ENCODE measurements at regions not wholly inside any gene's neighbourhood (a gene's known extent, or its start where the extent isn't known, plus 50 kb on each side); places are given as distances from the start of the nearest gene placed in this dataset.

DNA sequence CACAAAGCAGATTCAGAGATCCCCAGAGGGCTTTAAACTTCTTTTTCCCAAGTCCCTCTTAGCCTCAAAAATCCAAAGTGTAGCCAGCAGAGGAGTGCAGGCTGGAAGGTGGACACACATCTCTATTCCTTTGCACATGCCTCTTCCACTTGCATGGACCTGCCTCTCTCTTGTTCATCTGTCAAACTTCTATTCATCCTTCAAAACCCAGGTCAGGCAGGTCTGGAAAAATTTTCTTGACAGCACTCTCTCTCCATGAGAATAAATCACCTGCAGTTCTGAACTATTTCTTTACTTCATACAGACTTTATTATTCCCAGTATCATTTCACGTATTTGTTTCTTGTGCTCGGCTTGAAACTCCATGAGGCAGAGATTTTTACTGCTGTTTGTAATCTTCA lies 127.5 kb downstream of the SS18 start:
- Histone ChIP-seq H3K36me3 (ENCODE audit: insufficient read depth, low read length) (no peaks in the 10 kb centered on the region), H3K4me1 (ENCODE audit: control insufficient read depth, insufficient read depth, low read length) (no peaks in the 10 kb centered on the region), H3K9me3 (replicated peaks; ENCODE audit: low read length) (no peaks in the 10 kb centered on the region), H3K4me2 (ENCODE audit: low read length) (no peak overlapping the region), H3K4me3 (ENCODE audit: low read length) (no peak overlapping the region), H3K27me3 (ENCODE audit: control insufficient read depth, insufficient read depth, low read length) (peaks cover 14% of the 10 kb centered on the region), H3K9ac (ENCODE audit: low read depth, low read length) (no peak overlapping the region)

- Histone ChIP-seq H3K27me3 (ENCODE audit: control insufficient read depth, insufficient read depth, low read length) (peaks cover 14% of the 10 kb centered on the region), H3K4me1 (ENCODE audit: control insufficient read depth, insufficient read depth, low read length) (no peaks in the 10 kb centered on the region), H3K9ac (ENCODE audit: low read depth, low read length) (no peak overlapping the region), H3K4me2 (ENCODE audit: low read length) (no peak overlapping the region), H3K36me3 (ENCODE audit: insufficient read depth, low read length) (no peaks in the 10 kb centered on the region), H3K9me3 (replicated peaks; ENCODE audit: low read length) (no peaks in the 10 kb centered on the region), H3K4me3 (ENCODE audit: low read length) (no peak overlapping the region)
Observed at GRCh38 chr18:25962176-25962575, 128.2 kb downstream of the SS18 start.

GRCh38 chr18:25957017-25957416 lies 133.4 kb downstream of the SS18 start:
- Histone ChIP-seq H3K27me3 (ENCODE audit: control insufficient read depth, insufficient read depth, low read length) (peaks cover under 1% of the 10 kb centered on the region), H3K4me1 (ENCODE audit: control insufficient read depth, insufficient read depth, low read length) (no peaks in the 10 kb centered on the region), H3K4me3 (ENCODE audit: low read length) (no peak overlapping the region), H3K9ac (ENCODE audit: low read depth, low read length) (no peak overlapping the region), H3K4me2 (ENCODE audit: low read length) (no peak overlapping the region), H3K36me3 (ENCODE audit: insufficient read depth, low read length) (no peaks in the 10 kb centered on the region), H3K9me3 (replicated peaks; ENCODE audit: low read length) (no peaks in the 10 kb centered on the region)

GRCh38 chr18:25953111-25953510 lies 137.3 kb downstream of the SS18 start:
- H3K4me1 ChIP-seq (ENCODE audit: control insufficient read depth, insufficient read depth, low read length): no peaks in the 10 kb centered on the region
- no peak overlapping the region for H3K4me2 ChIP-seq (ENCODE audit: low read length)
- no peaks in the 10 kb centered on the region for H3K9me3 ChIP-seq (replicated peaks; ENCODE audit: low read length)
- H3K4me3 ChIP-seq (ENCODE audit: low read length): no peak overlapping the region
- H3K36me3 ChIP-seq (ENCODE audit: insufficient read depth, low read length): no peaks in the 10 kb centered on the region
- no peak overlapping the region for H3K9ac ChIP-seq (ENCODE audit: low read depth, low read length)
- no peaks in the 10 kb centered on the region for H3K27me3 ChIP-seq (ENCODE audit: control insufficient read depth, insufficient read depth, low read length)

GRCh38 chr18:25950321-25950720 lies 140.1 kb downstream of the SS18 start:
- Histone ChIP-seq H3K4me2 (ENCODE audit: low read length) (no peak overlapping the region), H3K4me3 (ENCODE audit: low read length) (no peak overlapping the region), H3K4me1 (ENCODE audit: control insufficient read depth, insufficient read depth, low read length) (no peaks in the 10 kb centered on the region), H3K9me3 (replicated peaks; ENCODE audit: low read length) (no peaks in the 10 kb centered on the region), H3K27me3 (ENCODE audit: control insufficient read depth, insufficient read depth, low read length) (peaks cover 5% of the 10 kb centered on the region), H3K9ac (ENCODE audit: low read depth, low read length) (no peak overlapping the region), H3K36me3 (ENCODE audit: insufficient read depth, low read length) (no peaks in the 10 kb centered on the region)

- H3K36me3 ChIP-seq (ENCODE audit: insufficient read depth, low read length): no peaks in the 10 kb centered on the region
Observed at GRCh38 chr18:25946540-25946939, 143.9 kb downstream of the SS18 start.

GRCh38 chr18:25935356-25935755 lies 155.1 kb downstream of the SS18 start:
- no peaks in the 10 kb centered on the region for H3K4me1 ChIP-seq (ENCODE audit: control insufficient read depth, insufficient read depth, low read length)
- H3K9me3 ChIP-seq (replicated peaks; ENCODE audit: low read length): no peaks in the 10 kb centered on the region
- no peaks in the 10 kb centered on the region for H3K27me3 ChIP-seq (ENCODE audit: control insufficient read depth, insufficient read depth, low read length)

More at GRCh38 chr18:25946540-25946939, 143.9 kb downstream of the SS18 start:
- peaks cover 5% of the 10 kb centered on the region for H3K27me3 ChIP-seq (ENCODE audit: control insufficient read depth, insufficient read depth, low read length)
- H3K9me3 ChIP-seq (replicated peaks; ENCODE audit: low read length): no peaks in the 10 kb centered on the region
- no peaks in the 10 kb centered on the region for H3K4me1 ChIP-seq (ENCODE audit: control insufficient read depth, insufficient read depth, low read length)
- no peak overlapping the region for H3K4me2 ChIP-seq (ENCODE audit: low read length)
- no peak overlapping the region for H3K9ac ChIP-seq (ENCODE audit: low read depth, low read length)
- no peak overlapping the region for H3K4me3 ChIP-seq (ENCODE audit: low read length)

GRCh38 chr18:25931126-25931525 lies 159.3 kb downstream of the SS18 start:
- Histone ChIP-seq H3K4me1 (ENCODE audit: control insufficient read depth, insufficient read depth, low read length) (no peaks in the 10 kb centered on the region), H3K9ac (ENCODE audit: low read depth, low read length) (no peak overlapping the region), H3K27me3 (ENCODE audit: control insufficient read depth, insufficient read depth, low read length) (no peaks in the 10 kb centered on the region), H3K36me3 (ENCODE audit: insufficient read depth, low read length) (no peaks in the 10 kb centered on the region), H3K4me3 (ENCODE audit: low read length) (no peak overlapping the region), H3K9me3 (replicated peaks; ENCODE audit: low read length) (no peaks in the 10 kb centered on the region), H3K4me2 (ENCODE audit: low read length) (no peak overlapping the region)

More at GRCh38 chr18:25935356-25935755, 155.1 kb downstream of the SS18 start:
- no peak overlapping the region for H3K9ac ChIP-seq (ENCODE audit: low read depth, low read length)
- H3K36me3 ChIP-seq (ENCODE audit: insufficient read depth, low read length): no peaks in the 10 kb centered on the region
- H3K4me3 ChIP-seq (ENCODE audit: low read length): no peak overlapping the region
- no peak overlapping the region for H3K4me2 ChIP-seq (ENCODE audit: low read length)

- Histone ChIP-seq H3K4me1 (ENCODE audit: control insufficient read depth, insufficient read depth, low read length) (no peaks in the 10 kb centered on the region), H3K4me2 (ENCODE audit: low read length) (no peak overlapping the region), H3K4me3 (ENCODE audit: low read length) (no peak overlapping the region), H3K36me3 (ENCODE audit: insufficient read depth, low read length) (no peaks in the 10 kb centered on the region), H3K9ac (ENCODE audit: low read depth, low read length) (no peak overlapping the region), H3K27me3 (ENCODE audit: control insufficient read depth, insufficient read depth, low read length) (no peaks in the 10 kb centered on the region), H3K9me3 (replicated peaks; ENCODE audit: low read length) (no peaks in the 10 kb centered on the region)
Observed at GRCh38 chr18:25929787-25930186, 160.6 kb downstream of the SS18 start.

DNA sequence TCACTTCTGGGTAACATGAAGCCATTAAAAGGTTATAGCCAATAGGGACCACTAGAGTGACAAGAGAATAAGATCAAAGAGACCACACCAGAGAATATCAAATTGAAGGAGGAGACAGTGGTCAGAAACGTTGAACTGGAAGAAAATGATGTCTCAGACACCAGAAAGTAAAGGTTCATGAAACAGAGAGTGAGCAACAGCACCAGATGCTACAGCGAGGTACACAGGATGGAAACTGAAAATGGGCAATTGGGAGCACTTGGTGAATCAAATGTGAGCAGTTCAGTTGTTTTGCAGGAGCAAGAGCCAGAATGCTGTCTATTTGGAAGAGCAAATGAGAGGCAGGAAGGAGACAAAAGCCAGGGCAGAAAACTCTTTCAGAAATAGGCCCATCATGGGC lies 162.6 kb downstream of the SS18 start:
- H3K9ac ChIP-seq (ENCODE audit: low read depth, low read length): no peak overlapping the region
- no peaks in the 10 kb centered on the region for H3K9me3 ChIP-seq (replicated peaks; ENCODE audit: low read length)
- H3K4me3 ChIP-seq (ENCODE audit: low read length): no peak overlapping the region
- no peak overlapping the region for H3K4me2 ChIP-seq (ENCODE audit: low read length)
- H3K4me1 ChIP-seq (ENCODE audit: control insufficient read depth, insufficient read depth, low read length): no peaks in the 10 kb centered on the region
- no peaks in the 10 kb centered on the region for H3K27me3 ChIP-seq (ENCODE audit: control insufficient read depth, insufficient read depth, low read length)
- no peaks in the 10 kb centered on the region for H3K36me3 ChIP-seq (ENCODE audit: insufficient read depth, low read length)

- no peak overlapping the region for H3K4me2 ChIP-seq (ENCODE audit: low read length)
Observed at GRCh38 chr18:25923193-25923592, 167.2 kb downstream of the SS18 start.

GRCh38 chr18:25921677-25922421 lies 168.6 kb downstream of the SS18 start:
- no peak overlapping the region for H3K9ac ChIP-seq (ENCODE audit: low read depth, low read length)
- H3K4me1 ChIP-seq (ENCODE audit: control insufficient read depth, insufficient read depth, low read length): no peaks in the 10 kb centered on the region
- H3K27me3 ChIP-seq (ENCODE audit: control insufficient read depth, insufficient read depth, low read length): no peaks in the 10 kb centered on the region
- H3K4me3 ChIP-seq (ENCODE audit: low read length): no peak overlapping the region
- no peak overlapping the region for H3K4me2 ChIP-seq (ENCODE audit: low read length)
- no peaks in the 10 kb centered on the region for H3K36me3 ChIP-seq (ENCODE audit: insufficient read depth, low read length)
- H3K9me3 ChIP-seq (replicated peaks; ENCODE audit: low read length): no peaks in the 10 kb centered on the region

More at GRCh38 chr18:25923193-25923592, 167.2 kb downstream of the SS18 start:
- no peak overlapping the region for H3K4me3 ChIP-seq (ENCODE audit: low read length)
- H3K36me3 ChIP-seq (ENCODE audit: insufficient read depth, low read length): no peaks in the 10 kb centered on the region
- H3K9ac ChIP-seq (ENCODE audit: low read depth, low read length): no peak overlapping the region
- no peaks in the 10 kb centered on the region for H3K27me3 ChIP-seq (ENCODE audit: control insufficient read depth, insufficient read depth, low read length)
- H3K4me1 ChIP-seq (ENCODE audit: control insufficient read depth, insufficient read depth, low read length): no peaks in the 10 kb centered on the region
- no peaks in the 10 kb centered on the region for H3K9me3 ChIP-seq (replicated peaks; ENCODE audit: low read length)

All from skeletal muscle satellite cell (primary cell).